H9 (cell line): ENCODE measurements at regions not wholly inside any gene's neighbourhood (a gene's known extent, or its start where the extent isn't known, plus 50 kb on each side); places are given as distances from the start of the nearest gene placed in this dataset.

Experiments used
- DNase-seq: peaks from one replicate; pipeline ENCODE4 v3.0.0-alpha.2; 2017
- H2AFZ ChIP-seq: one replicate; pipeline ENCODE4 v1.6.1; 2013; ENCODE audit warnings: mild to moderate bottlenecking, low read length, control low read depth, moderate library complexity
- H2AK5ac ChIP-seq: 2 replicates; pipeline ENCODE4 v1.6.1; 2013; ENCODE audit warnings: low read length, control low read depth, mixed read lengths; ENCODE audit not compliant: insufficient read length
- H2BK120ac ChIP-seq: one replicate; pipeline ENCODE4 v1.6.1; 2013; ENCODE audit warnings: low read depth, mild to moderate bottlenecking, low read length, control low read depth, inconsistent platforms; ENCODE audit not compliant: poor library complexity, severe bottlenecking
- H2BK12ac ChIP-seq: 2 replicates; pipeline ENCODE4 v1.6.1; 2013; ENCODE audit warnings: low read length, control low read depth, mixed read lengths, low read depth; ENCODE audit not compliant: insufficient read length
- H2BK15ac ChIP-seq: 2 replicates; pipeline ENCODE4 v1.6.1; 2013; ENCODE audit warnings: low read depth, low read length, control low read depth
- H2BK20ac ChIP-seq: one replicate; pipeline ENCODE4 v1.6.1; 2013; ENCODE audit warnings: low read depth, mild to moderate bottlenecking, low read length, control low read depth, inconsistent platforms; ENCODE audit not compliant: poor library complexity, severe bottlenecking
- H2BK5ac ChIP-seq: 2 replicates; pipeline ENCODE4 v1.6.1; 2013; ENCODE audit warnings: low read length, control low read depth, mixed read lengths; ENCODE audit not compliant: insufficient read length
- H3K14ac ChIP-seq: 2 replicates; pipeline ENCODE4 v1.6.1; 2013; ENCODE audit warnings: low read length, control low read depth; ENCODE audit not compliant: insufficient read depth
- H3K18ac ChIP-seq: 2 replicates; pipeline ENCODE4 v1.6.1; 2013; ENCODE audit warnings: low read depth, mild to moderate bottlenecking, mixed read lengths, low read length, control low read depth; ENCODE audit not compliant: insufficient read length
- H3K23ac ChIP-seq: 2 replicates; pipeline ENCODE4 v1.6.1; 2013; ENCODE audit warnings: low read length, control low read depth, mixed read lengths, low read depth; ENCODE audit not compliant: insufficient read length
- H3K23me2 ChIP-seq: 2 replicates; pipeline ENCODE4 v1.6.1; 2013; ENCODE audit warnings: low read depth, mild to moderate bottlenecking, mixed read lengths, low read length, control low read depth; ENCODE audit not compliant: insufficient read length, poor library complexity, severe bottlenecking
- H3K27ac ChIP-seq: 2 replicates; pipeline ENCODE4 v1.5.1; 2013; ENCODE audit warnings: low read length, control low read depth, mixed read lengths, low read depth; ENCODE audit not compliant: insufficient read length
- H3K27me3 ChIP-seq: 2 replicates; pipeline ENCODE4 v1.6.1; 2013; ENCODE audit warnings: low read length, control low read depth, inconsistent platforms; ENCODE audit not compliant: insufficient read depth
- H3K4ac ChIP-seq: 2 replicates; pipeline ENCODE4 v1.6.1; 2013; ENCODE audit warnings: low read depth, mild to moderate bottlenecking, control low read depth, inconsistent platforms, low read length, moderate library complexity
- H3K4me1 ChIP-seq: 2 replicates; pipeline ENCODE4 v1.6.1; 2013; ENCODE audit warnings: low read length, control low read depth, inconsistent platforms; ENCODE audit not compliant: insufficient read depth
- H3K4me2 ChIP-seq: 2 replicates; pipeline ENCODE4 v1.6.1; 2013; ENCODE audit warnings: low read length, control low read depth, mixed read lengths; ENCODE audit not compliant: insufficient read length, insufficient read depth
- H3K56ac ChIP-seq: 2 replicates; pipeline ENCODE4 v1.6.1; 2013; ENCODE audit warnings: low read depth, mild to moderate bottlenecking, mixed read lengths, low read length, control low read depth; ENCODE audit not compliant: insufficient read length
- H3K79me1 ChIP-seq: 2 replicates; pipeline ENCODE4 v1.6.1; 2013; ENCODE audit warnings: low read depth, mild to moderate bottlenecking, moderate library complexity, low read length, control low read depth, inconsistent platforms; ENCODE audit not compliant: insufficient read depth, poor library complexity, severe bottlenecking
- H3K79me2 ChIP-seq: 2 replicates; pipeline ENCODE4 v1.6.1; 2013; ENCODE audit warnings: low read length, control low read depth, inconsistent platforms; ENCODE audit not compliant: insufficient read depth
- H3K9ac ChIP-seq: 2 replicates; pipeline ENCODE4 v1.6.1; 2013; ENCODE audit warnings: low read length, control low read depth, mixed read lengths; ENCODE audit not compliant: insufficient read length; ENCODE audit errors: extremely low read depth
- H3K9me3 ChIP-seq: one replicate; pipeline ENCODE4 v1.6.1; 2013; ENCODE audit warnings: low read depth, low read length, inconsistent platforms; ENCODE audit not compliant: control insufficient read depth
- H3T11ph ChIP-seq: one replicate; pipeline ENCODE4 v1.6.1; 2013; ENCODE audit warnings: mild to moderate bottlenecking, low read length, control low read depth, inconsistent platforms
- H4K20me1 ChIP-seq: one replicate; pipeline ENCODE4 v1.6.1; 2013; ENCODE audit not compliant: control insufficient read depth, insufficient read length, insufficient read depth
- H4K5ac ChIP-seq: 2 replicates; pipeline ENCODE4 v1.6.1; 2013; ENCODE audit warnings: low read depth, mild to moderate bottlenecking, mixed read lengths, low read length, control low read depth; ENCODE audit not compliant: insufficient read length
- H4K8ac ChIP-seq: replicated peaks from 2 replicates; pipeline ENCODE4 v1.6.1; 2013; ENCODE audit warnings: low read length, control low read depth, mixed read lengths, low read depth; ENCODE audit not compliant: insufficient read length
- H4K91ac ChIP-seq: 2 replicates; pipeline ENCODE4 v1.6.1; 2013; ENCODE audit warnings: low read depth, mild to moderate bottlenecking, moderate library complexity, mixed read lengths, low read length, control low read depth; ENCODE audit not compliant: insufficient read length
- H3K27ac Mint-ChIP-seq, 3 experiments: 2 replicates in 2 of 3; 3 replicates in 1 of 3; pipeline ENCODE4 v1.8.0; 2020 to 2021; ENCODE audit warnings: mixed read lengths in 3 of 3, mild to moderate bottlenecking in 1 of 3, moderate library complexity in 1 of 3
- H3K27me3 Mint-ChIP-seq: 2 replicates; pipeline ENCODE4 v1.8.0; 2021; ENCODE audit warnings: low read depth, mild to moderate bottlenecking, moderate library complexity, mixed read lengths
- H3K36me3 Mint-ChIP-seq, 3 experiments: 2 replicates in 2 of 3; 3 replicates in 1 of 3; pipeline ENCODE4 v1.8.0; 2020 to 2021; ENCODE audit warnings: low read depth in 3 of 3, mixed read lengths in 3 of 3; ENCODE audit not compliant: insufficient read depth in 1 of 3
- H3K4me1 Mint-ChIP-seq, 2 experiments: 2 replicates each; pipeline ENCODE4 v1.8.0; 2020; ENCODE audit warnings: mixed read lengths in 2 of 2
- H3K4me3 Mint-ChIP-seq, 2 experiments: 2 replicates in 1 of 2; 3 replicates in 1 of 2; pipeline ENCODE4 v1.8.0; 2020 to 2021; ENCODE audit warnings: mild to moderate bottlenecking in 2 of 2, mixed read lengths in 2 of 2, moderate library complexity in 1 of 2
- H3K9me3 Mint-ChIP-seq, 2 experiments: 2 replicates in 1 of 2; 3 replicates in 1 of 2; pipeline ENCODE4 v1.8.0; 2020; ENCODE audit warnings: mild to moderate bottlenecking in 2 of 2, mixed read lengths in 2 of 2, moderate library complexity in 1 of 2
- WGBS: extraction: QIAGEN DNeasy Blood & Tissue Kit; methylation state at CpG from one replicate; pipeline ENCODE4 v1.1.7; 2013; ENCODE audit warnings: missing lambda C conversion rate, low lambda C conversion rate, mixed read lengths; ENCODE audit not compliant: insufficient read length; ENCODE audit errors: extremely low coverage; 5-methylcytosine and 5-hydroxymethylcytosine counted together
- TF ChIP-seq, protein P1 (sequence below): fragments of 200-600 bp; sonication (generic); conservative IDR thresholded peaks from 3 replicates; pipeline ENCODE4 v1.8.0; 2021; ENCODE audit warnings: antibody characterized with exemption, mild to moderate bottlenecking

DNA sequence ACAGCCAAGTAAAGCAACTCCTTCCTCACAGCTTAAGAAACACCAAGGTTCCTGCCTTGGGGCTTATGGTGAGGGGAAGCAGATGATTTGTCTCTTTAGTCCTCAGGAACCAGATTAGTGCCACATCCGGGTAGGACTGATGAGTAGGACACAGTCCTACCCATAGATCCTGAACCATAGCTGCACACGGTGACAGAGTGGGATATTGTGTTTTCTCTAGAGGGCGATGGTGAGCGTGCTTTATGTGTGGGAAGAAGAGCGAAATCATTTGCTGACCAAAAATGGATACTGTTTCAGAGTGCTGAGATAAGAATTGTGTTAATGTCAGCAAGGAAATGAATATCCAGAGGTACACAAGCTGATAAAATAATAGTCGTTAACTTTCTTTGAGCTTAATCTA is 209.0 kb upstream of the FBXL7 start:
- no peak overlapping the region for H4K91ac ChIP-seq
- H3K27ac Mint-ChIP-seq, result no peak overlapping the region
- TF ChIP-seq, protein P1, sequence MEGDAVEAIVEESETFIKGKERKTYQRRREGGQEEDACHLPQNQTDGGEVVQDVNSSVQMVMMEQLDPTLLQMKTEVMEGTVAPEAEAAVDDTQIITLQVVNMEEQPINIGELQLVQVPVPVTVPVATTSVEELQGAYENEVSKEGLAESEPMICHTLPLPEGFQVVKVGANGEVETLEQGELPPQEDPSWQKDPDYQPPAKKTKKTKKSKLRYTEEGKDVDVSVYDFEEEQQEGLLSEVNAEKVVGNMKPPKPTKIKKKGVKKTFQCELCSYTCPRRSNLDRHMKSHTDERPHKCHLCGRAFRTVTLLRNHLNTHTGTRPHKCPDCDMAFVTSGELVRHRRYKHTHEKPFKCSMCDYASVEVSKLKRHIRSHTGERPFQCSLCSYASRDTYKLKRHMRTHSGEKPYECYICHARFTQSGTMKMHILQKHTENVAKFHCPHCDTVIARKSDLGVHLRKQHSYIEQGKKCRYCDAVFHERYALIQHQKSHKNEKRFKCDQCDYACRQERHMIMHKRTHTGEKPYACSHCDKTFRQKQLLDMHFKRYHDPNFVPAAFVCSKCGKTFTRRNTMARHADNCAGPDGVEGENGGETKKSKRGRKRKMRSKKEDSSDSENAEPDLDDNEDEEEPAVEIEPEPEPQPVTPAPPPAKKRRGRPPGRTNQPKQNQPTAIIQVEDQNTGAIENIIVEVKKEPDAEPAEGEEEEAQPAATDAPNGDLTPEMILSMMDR, result peak; percentile 60
- no peak overlapping the region for H3K14ac ChIP-seq
- H4K5ac ChIP-seq, result no peak overlapping the region
- no peak overlapping the region for H2BK120ac ChIP-seq
- H3K79me1 ChIP-seq, result no peaks in the 10 kb centered on the region
- H3K27me3 Mint-ChIP-seq, result no peaks in the 10 kb centered on the region; the same call in none of the 2 replicates
- no peak overlapping the region for H2BK12ac ChIP-seq
- no peaks in the 10 kb centered on the region for H3K27me3 ChIP-seq
- no peaks in the 10 kb centered on the region for H3K4me1 ChIP-seq
- H3K18ac ChIP-seq, result no peak overlapping the region
- H2BK5ac ChIP-seq, result no peak overlapping the region
- H3K4me2 ChIP-seq, result no peak overlapping the region
- H3K4me1 Mint-ChIP-seq, result 0 out of 4 replicates have a peak, but pooled peaks cover 0 to 2% of the 10 kb centered on the region in 2 experiments
- H3K56ac ChIP-seq, result no peak overlapping the region
- no peak overlapping the region for H2BK20ac ChIP-seq
- H4K8ac ChIP-seq, result no peak overlapping the region
- DNase-seq, result no peak
- no peaks in the 10 kb centered on the region for H3K23me2 ChIP-seq
- H2BK15ac ChIP-seq, result no peak overlapping the region
- H3K36me3 Mint-ChIP-seq, result peaks cover 6 to 16% (median 6%) of the 10 kb centered on the region in 3 experiments; a peak in 6 of 7 replicates
- H3K4me3 Mint-ChIP-seq, result no peak overlapping the region
- H4K20me1 ChIP-seq, result no peaks in the 10 kb centered on the region
- H3K79me2 ChIP-seq, result no peaks in the 10 kb centered on the region
- H3K27ac ChIP-seq, result no peak overlapping the region
- no peak overlapping the region for H3K4ac ChIP-seq
- peaks cover 8 to 23% of the 10 kb centered on the region in 2 experiments for H3K9me3 Mint-ChIP-seq
- H3K23ac ChIP-seq, result no peak overlapping the region
- H2AFZ ChIP-seq, result no peak overlapping the region
- WGBS, result no CpG with 5 or more reads among the region's 6 CpGs
- no peak overlapping the region for H3T11ph ChIP-seq
- H3K9me3 ChIP-seq, result no peaks in the 10 kb centered on the region
- H2AK5ac ChIP-seq, result no peak overlapping the region
- no peak overlapping the region for H3K9ac ChIP-seq
